Neural cell (in vitro differentiated cells): ENCODE measurements at regions not wholly inside any gene's neighbourhood (a gene's known extent, or its start where the extent isn't known, plus 50 kb on each side); places are given as distances from the start of the nearest gene placed in this dataset.

Source experiments
- EZH2 ChIP-seq: fragments of 200-600, 300-800 bp; shearing (Covaris generic), sonication (generic); IDR thresholded peaks from 2 replicates; pipeline ENCODE4 v1.6.1; 2014; ENCODE audit warnings: antibody characterized with exemption, low read length, borderline replicate concordance, mild to moderate bottlenecking; ENCODE audit not compliant: insufficient read depth, poor library complexity, severe bottlenecking
- MXI1 ChIP-seq: fragments of 450-650 bp; conservative IDR thresholded peaks from 2 replicates; pipeline ENCODE4 v1.6.1; 2014; ENCODE audit warnings: antibody characterized with exemption, mild to moderate bottlenecking; ENCODE audit not compliant: poor library complexity, severe bottlenecking
- POLR2AphosphoS5 ChIP-seq: IDR thresholded peaks from 2 replicates; pipeline ENCODE4 v1.6.1; 2012
- RAD21 ChIP-seq: fragments of 450-650 bp; conservative IDR thresholded peaks from 2 replicates; pipeline ENCODE4 v1.6.1; 2014; ENCODE audit warnings: antibody characterized with exemption, mild to moderate bottlenecking, moderate library complexity
- SMC3 ChIP-seq: fragments of 450-650 bp; conservative IDR thresholded peaks from 2 replicates; pipeline ENCODE4 v1.6.1; 2014; ENCODE audit warnings: antibody characterized with exemption, mild to moderate bottlenecking, moderate library complexity; ENCODE audit not compliant: poor library complexity
- TAF1 ChIP-seq: IDR thresholded peaks from 2 replicates; pipeline ENCODE4 v1.6.1; 2012; ENCODE audit warnings: low read depth
- TF ChIP-seq, protein P1 (sequence below): IDR thresholded peaks from 2 replicates; pipeline ENCODE4 v1.6.1; 2012; ENCODE audit warnings: borderline replicate concordance
- TF ChIP-seq, protein P2 (sequence below): fragments of 450-650 bp; IDR thresholded peaks from 2 replicates; pipeline ENCODE4 v1.5.1; 2014; ENCODE audit warnings: antibody characterized with exemption, mild to moderate bottlenecking, moderate library complexity; ENCODE audit not compliant: poor library complexity, severe bottlenecking

DNA sequence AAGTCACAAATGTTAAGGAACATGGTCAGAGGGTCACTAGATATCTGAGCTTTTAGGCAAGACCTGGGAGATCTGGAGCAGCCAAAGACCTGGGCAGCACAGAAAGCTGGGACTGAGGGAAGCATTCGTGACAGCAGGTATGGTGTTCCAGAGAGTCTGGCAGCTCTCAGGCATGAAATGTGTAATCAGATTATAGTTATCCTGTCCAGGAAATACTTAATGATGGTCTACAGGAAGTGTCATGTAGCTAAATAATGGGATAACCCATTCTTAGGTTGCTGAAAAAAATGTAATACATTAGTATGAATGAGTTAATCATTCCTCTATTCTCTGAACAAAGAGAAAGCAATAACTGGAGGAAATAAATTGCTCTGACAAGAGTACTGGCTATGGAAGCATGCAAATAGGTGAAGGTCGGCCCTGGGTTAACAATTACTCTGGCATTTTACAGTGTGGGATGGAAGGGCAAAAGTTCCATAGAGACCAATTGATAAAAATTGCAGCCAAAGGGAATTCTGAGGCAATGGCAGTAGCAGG lies 740.5 kb downstream of the CBLN4 start:
- TF ChIP-seq TAF1 (no peak), POLR2AphosphoS5 (no peak), SMC3 (no peak), MXI1 (no peak), EZH2 (no peak), RAD21 (no peak)
- TF ChIP-seq, protein P1, sequence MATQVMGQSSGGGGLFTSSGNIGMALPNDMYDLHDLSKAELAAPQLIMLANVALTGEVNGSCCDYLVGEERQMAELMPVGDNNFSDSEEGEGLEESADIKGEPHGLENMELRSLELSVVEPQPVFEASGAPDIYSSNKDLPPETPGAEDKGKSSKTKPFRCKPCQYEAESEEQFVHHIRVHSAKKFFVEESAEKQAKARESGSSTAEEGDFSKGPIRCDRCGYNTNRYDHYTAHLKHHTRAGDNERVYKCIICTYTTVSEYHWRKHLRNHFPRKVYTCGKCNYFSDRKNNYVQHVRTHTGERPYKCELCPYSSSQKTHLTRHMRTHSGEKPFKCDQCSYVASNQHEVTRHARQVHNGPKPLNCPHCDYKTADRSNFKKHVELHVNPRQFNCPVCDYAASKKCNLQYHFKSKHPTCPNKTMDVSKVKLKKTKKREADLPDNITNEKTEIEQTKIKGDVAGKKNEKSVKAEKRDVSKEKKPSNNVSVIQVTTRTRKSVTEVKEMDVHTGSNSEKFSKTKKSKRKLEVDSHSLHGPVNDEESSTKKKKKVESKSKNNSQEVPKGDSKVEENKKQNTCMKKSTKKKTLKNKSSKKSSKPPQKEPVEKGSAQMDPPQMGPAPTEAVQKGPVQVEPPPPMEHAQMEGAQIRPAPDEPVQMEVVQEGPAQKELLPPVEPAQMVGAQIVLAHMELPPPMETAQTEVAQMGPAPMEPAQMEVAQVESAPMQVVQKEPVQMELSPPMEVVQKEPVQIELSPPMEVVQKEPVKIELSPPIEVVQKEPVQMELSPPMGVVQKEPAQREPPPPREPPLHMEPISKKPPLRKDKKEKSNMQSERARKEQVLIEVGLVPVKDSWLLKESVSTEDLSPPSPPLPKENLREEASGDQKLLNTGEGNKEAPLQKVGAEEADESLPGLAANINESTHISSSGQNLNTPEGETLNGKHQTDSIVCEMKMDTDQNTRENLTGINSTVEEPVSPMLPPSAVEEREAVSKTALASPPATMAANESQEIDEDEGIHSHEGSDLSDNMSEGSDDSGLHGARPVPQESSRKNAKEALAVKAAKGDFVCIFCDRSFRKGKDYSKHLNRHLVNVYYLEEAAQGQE: no peak
- TF ChIP-seq, protein P2, sequence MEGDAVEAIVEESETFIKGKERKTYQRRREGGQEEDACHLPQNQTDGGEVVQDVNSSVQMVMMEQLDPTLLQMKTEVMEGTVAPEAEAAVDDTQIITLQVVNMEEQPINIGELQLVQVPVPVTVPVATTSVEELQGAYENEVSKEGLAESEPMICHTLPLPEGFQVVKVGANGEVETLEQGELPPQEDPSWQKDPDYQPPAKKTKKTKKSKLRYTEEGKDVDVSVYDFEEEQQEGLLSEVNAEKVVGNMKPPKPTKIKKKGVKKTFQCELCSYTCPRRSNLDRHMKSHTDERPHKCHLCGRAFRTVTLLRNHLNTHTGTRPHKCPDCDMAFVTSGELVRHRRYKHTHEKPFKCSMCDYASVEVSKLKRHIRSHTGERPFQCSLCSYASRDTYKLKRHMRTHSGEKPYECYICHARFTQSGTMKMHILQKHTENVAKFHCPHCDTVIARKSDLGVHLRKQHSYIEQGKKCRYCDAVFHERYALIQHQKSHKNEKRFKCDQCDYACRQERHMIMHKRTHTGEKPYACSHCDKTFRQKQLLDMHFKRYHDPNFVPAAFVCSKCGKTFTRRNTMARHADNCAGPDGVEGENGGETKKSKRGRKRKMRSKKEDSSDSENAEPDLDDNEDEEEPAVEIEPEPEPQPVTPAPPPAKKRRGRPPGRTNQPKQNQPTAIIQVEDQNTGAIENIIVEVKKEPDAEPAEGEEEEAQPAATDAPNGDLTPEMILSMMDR: no peak
